GM12891 (cell line): ENCODE measurements at regions not wholly inside any gene's neighbourhood (a gene's known extent, or its start where the extent isn't known, plus 50 kb on each side); places are given as distances from the start of the nearest gene placed in this dataset.
"Not testable (repeated sequence)": the region's sequence is repeated elsewhere in the genome, so short reads cannot be mapped to it uniquely, and the experiment has no call there.

Experiments
- DNase-seq: peaks from one replicate; pipeline ENCODE4 v3.0.0; 2011; ENCODE audit warnings: low spot score; ENCODE audit not compliant: insufficient read length
- FAIRE-seq: peaks from 2 replicates; lab custom pipeline; 2011; peaks lifted over from hg19 to GRCh38; lab: Jason Lieb, UNC
- PAX5 ChIP-seq: IDR thresholded peaks from 2 replicates; pipeline ENCODE4 v1.6.1; 2011; ENCODE audit warnings: low read length, moderate library complexity, mild to moderate bottlenecking; ENCODE audit not compliant: insufficient read depth, severe bottlenecking
- POLR2A ChIP-seq: IDR thresholded peaks from 2 replicates; pipeline ENCODE4 v1.6.1; 2011; ENCODE audit warnings: low read depth, low read length, control low read depth
- POLR2AphosphoS5 ChIP-seq: IDR thresholded peaks from 2 replicates; pipeline ENCODE4 v1.6.1; 2011; ENCODE audit warnings: low read depth, low read length, control low read depth
- POU2F2 ChIP-seq: IDR thresholded peaks from 2 replicates; pipeline ENCODE4 v1.6.1; 2011; ENCODE audit warnings: low read depth, mild to moderate bottlenecking, control low read depth, low read length, moderate library complexity
- SPI1 ChIP-seq: IDR thresholded peaks from 2 replicates; pipeline ENCODE4 v1.6.1; 2011; ENCODE audit warnings: low read depth, low read length, control low read depth
- TAF1 ChIP-seq: IDR thresholded peaks from 2 replicates; pipeline ENCODE4 v1.6.1; 2011; ENCODE audit warnings: low read depth, low read length, control low read depth

- no peak for FAIRE-seq
- TF ChIP-seq POLR2AphosphoS5 (no peak), POLR2A (no peak), POU2F2 (no peak), SPI1 (no peak)
- no peak for DNase-seq
Measured at GRCh38 chr17:22123536-22124281, 431.4 kb downstream of the KCNJ18 start.

- DNase-seq (no peak), FAIRE-seq (no peak)
- no peak for TF ChIP-seq POLR2AphosphoS5
Measured at GRCh38 chr17:22128171-22128570, 435.8 kb downstream of the KCNJ18 start.

GRCh38 chr17:22128723-22129122 lies 436.4 kb downstream of the KCNJ18 start:
- FAIRE-seq = no peak
- no peak for TF ChIP-seq SPI1
- no peak for TF ChIP-seq PAX5
- TF ChIP-seq TAF1 = no peak
- TF ChIP-seq POLR2AphosphoS5 = no peak
- TF ChIP-seq POLR2A = no peak
- no peak for TF ChIP-seq POU2F2
- DNase-seq = no peak

GRCh38 chr17:22129920-22130319 lies 437.6 kb downstream of the KCNJ18 start:
- not testable (repeated sequence) for FAIRE-seq, DNase-seq

- DNase-seq (no peak), FAIRE-seq (no peak)
- no peak for TF ChIP-seq POU2F2
- TF ChIP-seq TAF1 = no peak
- no peak for TF ChIP-seq POLR2AphosphoS5
- TF ChIP-seq SPI1 = no peak
- no peak for TF ChIP-seq PAX5
- TF ChIP-seq POLR2A = no peak
Measured at GRCh38 chr17:22131740-22132139, 439.4 kb downstream of the KCNJ18 start.

- FAIRE-seq (no peak), DNase-seq (no peak)
- TF ChIP-seq PAX5 (no peak), POLR2A (no peak), POU2F2 (no peak), SPI1 (no peak), POLR2AphosphoS5 (no peak), TAF1 (no peak)
Measured at GRCh38 chr17:22138861-22139469, 446.6 kb downstream of the KCNJ18 start.

GRCh38 chr17:22142091-22142490 lies 449.8 kb downstream of the KCNJ18 start:
- DNase-seq = no peak
- TF ChIP-seq SPI1 (no peak), POLR2AphosphoS5 (no peak), POU2F2 (no peak), PAX5 (no peak), POLR2A (no peak), TAF1 (no peak)
- no peak for FAIRE-seq

GRCh38 chr17:22145605-22146178 lies 453.4 kb downstream of the KCNJ18 start:
- DNase-seq (no peak), FAIRE-seq (no peak)
- TF ChIP-seq PAX5 (no peak), POLR2AphosphoS5 (no peak)

GRCh38 chr17:22158364-22158763 lies 466.0 kb downstream of the KCNJ18 start:
- FAIRE-seq (peak; percentile 45), DNase-seq (no peak)
- no peak for TF ChIP-seq SPI1
- TF ChIP-seq POU2F2 = no peak
- no peak for TF ChIP-seq POLR2A
- TF ChIP-seq PAX5 = no peak
- no peak for TF ChIP-seq TAF1
- TF ChIP-seq POLR2AphosphoS5 = no peak

GRCh38 chr17:22161376-22161775 lies 469.1 kb downstream of the KCNJ18 start:
- FAIRE-seq = no peak
- TF ChIP-seq POU2F2 (no peak), TAF1 (no peak), SPI1 (no peak), PAX5 (no peak), POLR2AphosphoS5 (no peak)
- no peak for DNase-seq

GRCh38 chr17:22171631-22172030 lies 479.3 kb downstream of the KCNJ18 start:
- no peak for DNase-seq
- FAIRE-seq = no peak

More at GRCh38 chr17:22171631-22172030, 479.3 kb downstream of the KCNJ18 start:
- TF ChIP-seq SPI1 (no peak), POLR2AphosphoS5 (no peak), PAX5 (no peak), POLR2A (no peak), POU2F2 (no peak), TAF1 (no peak)
